ENCODE measurements at regions not wholly inside any gene's neighbourhood (a gene's known extent, or its start where the extent isn't known, plus 50 kb on each side); places are given as distances from the start of the nearest gene placed in this dataset.

GRCh38 chr10:29922226-29922625, 137.2 kb downstream of the JCAD start:
- CTCF ChIA-PET: no interaction called here
- intact Hi-C loops (cut with micrococcal nuclease): no loop called here
- POLR2A ChIA-PET: no interaction called here

GRCh38 chr10:29921071-29921446, 138.3 kb downstream of the JCAD start:
- no peak for ATAC-seq (ENCODE audit: low read depth)
- H3K9me3 Mint-ChIP-seq: peaks cover 3% of the 10 kb centered on the region
- H3K4me3 Mint-ChIP-seq: no peak overlapping the region
- no peaks in the 10 kb centered on the region for H3K36me3 Mint-ChIP-seq (ENCODE audit: low read depth)
- ChIA-PET POLR2A (no interaction called here), CTCF (no interaction called here)
- TF ChIP-seq CTCF (IDR thresholded peaks at IDR 0.05): no peak
- peaks cover 13% of the 10 kb centered on the region for H3K27me3 Mint-ChIP-seq
- no peak overlapping the region for H3K27ac Mint-ChIP-seq
- intact Hi-C loops (cut with micrococcal nuclease): no loop called here
- H3K4me1 Mint-ChIP-seq: no peaks in the 10 kb centered on the region
- DNase-seq: no peak

More at GRCh38 chr10:29922226-29922625, 137.2 kb downstream of the JCAD start:
- ATAC-seq (ENCODE audit: low read depth): no peak
- peaks cover 12% of the 10 kb centered on the region for H3K9me3 Mint-ChIP-seq
- H3K27ac Mint-ChIP-seq: no peak overlapping the region
- no peak for DNase-seq
- TF ChIP-seq CTCF (IDR thresholded peaks at IDR 0.05): no peak
- H3K36me3 Mint-ChIP-seq (ENCODE audit: low read depth): no peaks in the 10 kb centered on the region
- H3K27me3 Mint-ChIP-seq: peaks cover 13% of the 10 kb centered on the region
- no peaks in the 10 kb centered on the region for H3K4me1 Mint-ChIP-seq
- H3K4me3 Mint-ChIP-seq: no peak overlapping the region

- Mint-ChIP-seq H3K9me3 (no peaks in the 10 kb centered on the region), H3K4me1 (no peaks in the 10 kb centered on the region), H3K27me3 (peaks cover 13% of the 10 kb centered on the region), H3K4me3 (no peak overlapping the region), H3K27ac (no peak overlapping the region), H3K36me3 (ENCODE audit: low read depth) (no peaks in the 10 kb centered on the region)
- no peak for TF ChIP-seq CTCF (IDR thresholded peaks at IDR 0.05)
- ATAC-seq (ENCODE audit: low read depth) (no peak), DNase-seq (no peak)
- ChIA-PET CTCF (no interaction called here), POLR2A (no interaction called here)
- intact Hi-C loops (cut with micrococcal nuclease): no loop called here
Measured at GRCh38 chr10:29920408-29921070, 138.8 kb downstream of the JCAD start.

- Mint-ChIP-seq H3K27ac (no peak overlapping the region), H3K4me1 (no peaks in the 10 kb centered on the region), H3K36me3 (ENCODE audit: low read depth) (no peaks in the 10 kb centered on the region), H3K27me3 (peaks cover 13% of the 10 kb centered on the region), H3K4me3 (no peak overlapping the region), H3K9me3 (no peaks in the 10 kb centered on the region)
- intact Hi-C loops (cut with micrococcal nuclease): no loop called here
- CTCF ChIA-PET: no interaction called here
- DNase-seq: no peak
- no peak for ATAC-seq (ENCODE audit: low read depth)
- no peak for TF ChIP-seq CTCF (IDR thresholded peaks at IDR 0.05)
- POLR2A ChIA-PET: no interaction called here
Measured at GRCh38 chr10:29918623-29919400, 140.6 kb downstream of the JCAD start.

- Mint-ChIP-seq H3K4me3 (no peak overlapping the region), H3K27ac (no peak overlapping the region), H3K9me3 (no peaks in the 10 kb centered on the region), H3K36me3 (ENCODE audit: low read depth) (no peaks in the 10 kb centered on the region), H3K27me3 (peaks cover 12% of the 10 kb centered on the region), H3K4me1 (no peaks in the 10 kb centered on the region)
- CTCF ChIA-PET: no interaction called here
- intact Hi-C loops (cut with micrococcal nuclease): no loop called here
- POLR2A ChIA-PET: no interaction called here
- no peak for TF ChIP-seq CTCF (IDR thresholded peaks at IDR 0.05)
- DNase-seq (no peak), ATAC-seq (ENCODE audit: low read depth) (no peak)
Measured at GRCh38 chr10:29917311-29917710, 142.1 kb downstream of the JCAD start.
